WI38 (cell line): ENCODE measurements at regions not wholly inside any gene's neighbourhood (a gene's known extent, or its start where the extent isn't known, plus 50 kb on each side); places are given as distances from the start of the nearest gene placed in this dataset.

Source experiments
- H3K4me3 ChIP-seq: 2 replicates; pipeline ENCODE4 v1.5.1; 2011; ENCODE audit warnings: low read depth, mild to moderate bottlenecking, control low read depth, low read length
- TF ChIP-seq, protein P1 (sequence below): IDR thresholded peaks from 2 replicates; pipeline ENCODE4 v1.5.1; 2012; ENCODE audit warnings: low read depth, mild to moderate bottlenecking, control low read depth, low read length

- TF ChIP-seq, protein P1, sequence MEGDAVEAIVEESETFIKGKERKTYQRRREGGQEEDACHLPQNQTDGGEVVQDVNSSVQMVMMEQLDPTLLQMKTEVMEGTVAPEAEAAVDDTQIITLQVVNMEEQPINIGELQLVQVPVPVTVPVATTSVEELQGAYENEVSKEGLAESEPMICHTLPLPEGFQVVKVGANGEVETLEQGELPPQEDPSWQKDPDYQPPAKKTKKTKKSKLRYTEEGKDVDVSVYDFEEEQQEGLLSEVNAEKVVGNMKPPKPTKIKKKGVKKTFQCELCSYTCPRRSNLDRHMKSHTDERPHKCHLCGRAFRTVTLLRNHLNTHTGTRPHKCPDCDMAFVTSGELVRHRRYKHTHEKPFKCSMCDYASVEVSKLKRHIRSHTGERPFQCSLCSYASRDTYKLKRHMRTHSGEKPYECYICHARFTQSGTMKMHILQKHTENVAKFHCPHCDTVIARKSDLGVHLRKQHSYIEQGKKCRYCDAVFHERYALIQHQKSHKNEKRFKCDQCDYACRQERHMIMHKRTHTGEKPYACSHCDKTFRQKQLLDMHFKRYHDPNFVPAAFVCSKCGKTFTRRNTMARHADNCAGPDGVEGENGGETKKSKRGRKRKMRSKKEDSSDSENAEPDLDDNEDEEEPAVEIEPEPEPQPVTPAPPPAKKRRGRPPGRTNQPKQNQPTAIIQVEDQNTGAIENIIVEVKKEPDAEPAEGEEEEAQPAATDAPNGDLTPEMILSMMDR: no peak
- no peak overlapping the region for H3K4me3 ChIP-seq
These were observed 65.9 kb upstream of the NUDT4 start for GRCh38 chr12:93311827-93312226.

- H3K4me3 ChIP-seq: no peak overlapping the region
- TF ChIP-seq, protein P1: no peak
These were observed 63.6 kb upstream of the NUDT4 start for GRCh38 chr12:93314177-93314497.

DNA sequence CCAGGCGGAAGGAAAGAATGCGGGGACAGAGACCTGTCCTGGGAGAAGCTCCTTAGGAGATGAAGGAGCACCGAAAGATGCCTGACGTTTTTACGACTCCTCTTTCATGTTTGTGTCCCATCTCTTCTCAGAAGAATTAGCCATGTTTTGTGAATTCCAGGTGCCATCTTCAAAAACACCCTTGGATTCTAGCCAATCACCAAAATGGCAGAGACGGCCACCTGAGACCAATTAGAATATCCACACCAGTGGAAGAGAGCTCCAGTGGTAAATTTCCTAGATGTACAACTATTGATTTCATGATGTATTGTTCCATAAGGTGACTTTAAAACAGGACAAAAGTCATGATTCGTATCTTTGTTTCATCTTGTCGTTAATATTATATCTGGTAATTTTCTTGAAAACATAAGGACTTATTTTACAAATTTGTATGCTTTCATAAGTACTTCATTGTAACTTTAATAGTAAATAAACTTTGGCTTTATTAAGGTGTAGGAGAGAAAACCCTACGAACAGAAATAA, 62.3 kb upstream of the NUDT4 start:
- no peak overlapping the region for H3K4me3 ChIP-seq

GRCh38 chr12:93315907-93316622, 61.7 kb upstream of the NUDT4 start:
- H3K4me3 ChIP-seq: no peak overlapping the region
- TF ChIP-seq, protein P1: no peak

More for the DNA sequence above, 62.3 kb upstream of the NUDT4 start:
- TF ChIP-seq, protein P1: no peak

GRCh38 chr12:93316623-93316971, 61.1 kb upstream of the NUDT4 start:
- TF ChIP-seq, protein P1: no peak
- H3K4me3 ChIP-seq: no peak overlapping the region

DNA sequence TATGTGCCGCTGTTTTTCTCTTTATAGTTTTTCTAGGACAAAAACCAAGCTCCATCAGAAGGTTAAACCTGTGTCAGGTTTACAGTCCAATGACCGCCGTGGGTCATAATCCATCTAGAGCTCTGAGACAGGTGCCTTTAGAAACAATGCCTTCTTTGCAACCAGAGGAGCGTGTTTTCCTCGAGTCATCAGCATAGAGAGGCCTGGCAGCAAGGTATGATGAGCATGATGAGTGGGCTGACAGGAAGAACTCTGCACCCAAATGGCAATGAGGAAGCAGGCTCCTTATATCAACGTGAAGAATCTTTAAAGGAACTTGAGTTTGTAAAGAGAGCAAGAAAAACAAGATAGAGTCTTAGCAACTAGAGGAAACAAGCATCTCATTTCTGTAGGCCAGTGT, 60.5 kb upstream of the NUDT4 start:
- no peak overlapping the region for H3K4me3 ChIP-seq
- TF ChIP-seq, protein P1: no peak

DNA sequence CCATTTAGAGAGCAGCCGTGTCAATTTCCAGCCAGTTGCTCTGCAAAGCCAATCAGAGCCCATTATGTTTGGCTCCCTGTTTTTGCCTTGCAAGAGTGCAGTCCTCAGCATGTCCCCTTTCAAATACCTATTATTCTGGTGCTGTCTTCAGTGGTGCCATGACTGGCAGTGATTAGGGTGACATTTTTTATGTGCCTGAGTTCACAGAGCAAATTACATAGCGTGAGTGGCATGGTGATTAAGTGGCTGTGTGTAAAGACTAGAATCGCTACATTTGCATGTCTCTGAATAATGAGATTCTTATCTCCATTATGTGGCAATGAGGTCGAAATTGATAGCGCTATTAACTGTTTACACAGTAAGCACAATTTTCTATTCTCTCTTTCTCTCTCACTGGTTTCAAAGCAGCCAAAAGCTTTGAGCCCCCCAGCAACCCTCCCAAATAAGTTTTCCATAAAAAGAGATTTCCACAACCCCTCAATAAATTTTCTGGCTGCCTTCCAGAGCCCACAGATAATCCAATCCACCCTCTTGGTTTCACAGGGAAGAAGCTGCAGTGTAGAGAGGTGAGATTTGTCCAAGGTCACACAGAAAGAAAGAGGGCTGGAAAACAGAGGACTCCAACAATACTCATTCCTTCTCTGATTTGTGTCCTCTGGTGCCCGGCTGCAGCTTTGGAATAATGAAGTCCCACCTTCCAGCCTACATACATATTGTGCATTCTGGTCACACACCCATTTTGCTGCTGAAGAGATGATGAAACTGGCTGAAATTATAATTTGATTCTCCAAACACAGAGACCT, 58.8 kb upstream of the NUDT4 start:
- H3K4me3 ChIP-seq: no peak overlapping the region
- TF ChIP-seq, protein P1: no peak
